Esophagus squamous epithelium (tissue), 4 donors: ENCODE measurements at regions not wholly inside any gene's neighbourhood (a gene's known extent, or its start where the extent isn't known, plus 50 kb on each side); places are given as distances from the start of the nearest gene placed in this dataset.

ENCODE experiments used
- CTCF ChIP-seq, 6 experiments: fragments of 450-650 bp in 4 of 6; fragments of 200-600 bp in 2 of 6; sonication (generic) in 2 of 6; IDR thresholded peaks; one replicate each; pipeline ENCODE4 v1.5.1; 2016 to 2019; ENCODE audit warnings: antibody characterized with exemption in 6 of 6, mild to moderate bottlenecking in 4 of 6, moderate library complexity in 4 of 6
- POLR2A ChIP-seq, 4 donors: fragments of 450-650 bp; IDR thresholded peaks; one replicate each; pipeline ENCODE4 v1.6.1; 2017; ENCODE audit warnings: antibody characterized with exemption in 4 of 4, mild to moderate bottlenecking in 4 of 4, moderate library complexity in 3 of 4

GRCh38 chr2:193482557-193482956, 1287.8 kb upstream of the TMEFF2 start:
- TF ChIP-seq CTCF (IDR thresholded peaks at IDR 0.05) (no peak), POLR2A (IDR thresholded peaks at IDR 0.05) (no peak)
